ENCODE measurements at regions not wholly inside any gene's neighbourhood (a gene's known extent, or its start where the extent isn't known, plus 50 kb on each side); places are given as distances from the start of the nearest gene placed in this dataset.

- TF ChIP-seq CTCF (IDR thresholded peaks at IDR 0.05) = no peak
Observed at GRCh38 chr11:123301013-123301591, 106.1 kb upstream of the CLMP start.

- no peak for TF ChIP-seq CTCF (IDR thresholded peaks at IDR 0.05)
Observed at GRCh38 chr11:123299721-123300120, 104.7 kb upstream of the CLMP start.

GRCh38 chr11:123298488-123299447 lies 103.7 kb upstream of the CLMP start:
- no peak for TF ChIP-seq CTCF (IDR thresholded peaks at IDR 0.05)

- no peak for TF ChIP-seq CTCF (IDR thresholded peaks at IDR 0.05)
Observed at GRCh38 chr11:123292647-123293046, 97.6 kb upstream of the CLMP start.

GRCh38 chr11:123291201-123291869 lies 96.3 kb upstream of the CLMP start:
- TF ChIP-seq CTCF (IDR thresholded peaks at IDR 0.05) = no peak

- TF ChIP-seq CTCF (IDR thresholded peaks at IDR 0.05) = no peak
Observed at GRCh38 chr11:123286761-123287160, 91.7 kb upstream of the CLMP start.

GRCh38 chr11:123286255-123286654 lies 91.2 kb upstream of the CLMP start:
- no peak for TF ChIP-seq CTCF (IDR thresholded peaks at IDR 0.05)
